Left ventricle myocardium superior (tissue), 1 donor: ENCODE measurements at regions not wholly inside any gene's neighbourhood (a gene's known extent, or its start where the extent isn't known, plus 50 kb on each side); places are given as distances from the start of the nearest gene placed in this dataset.
A peak's percentile ranks its signal among the peaks of the same experiment; 100 is the strongest.
"Not testable (repeated sequence)": the region's sequence is repeated elsewhere in the genome, so short reads cannot be mapped to it uniquely, and the experiment has no call there.

Experiments used
- ATAC-seq: fragments of 200-7000 bp; cut with Tn5 transposase; one replicate; pipeline ENCODE4 v1.9.1; 2020; ENCODE audit warnings: mild to moderate bottlenecking, moderate library complexity
- DNase-seq: peaks from one replicate; pipeline ENCODE4 v3.0.0-alpha.2; 2020
- intact Hi-C: fragments of 100-400 bp; cut with micrococcal nuclease; formaldehyde crosslinking; loops from one replicate; pipeline ENCODE4 v1.11.0; 2022
- donor health status: DM: no; HTN: yes; CAD: no; lungs with severe emphysema.

DNA sequence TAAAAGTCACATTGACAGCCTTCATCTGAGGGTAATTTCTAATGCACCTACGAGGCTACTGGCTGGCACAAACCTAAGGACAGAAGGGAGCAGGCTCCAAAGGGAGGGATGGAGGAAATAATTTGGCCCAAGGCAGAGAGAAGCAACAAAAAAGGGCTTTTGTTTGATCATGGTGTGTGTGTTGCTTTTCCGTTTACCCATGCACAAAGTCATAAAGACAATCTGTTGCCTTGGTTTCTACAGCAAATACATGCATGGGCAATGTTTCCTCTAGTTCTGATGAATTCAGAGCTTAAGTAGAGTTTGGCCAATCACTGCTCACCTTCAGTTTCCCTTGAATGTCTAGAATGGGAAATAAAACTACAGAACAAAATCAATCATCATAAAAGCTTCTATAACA is 262.5 kb upstream of the CAND1 start:
- ATAC-seq (no peak), DNase-seq (no peak)
- intact Hi-C loops = no loop called here

GRCh38 chr12:67014642-67015041 is 254.5 kb upstream of the CAND1 start:
- DNase-seq = no peak
- no peak for ATAC-seq
- intact Hi-C loops = no loop called here

GRCh38 chr12:67018105-67018504 is 251.1 kb upstream of the CAND1 start:
- intact Hi-C loops = no loop called here
- DNase-seq (no peak), ATAC-seq (no peak)

GRCh38 chr12:67019070-67019469 is 250.1 kb upstream of the CAND1 start:
- ATAC-seq = no peak
- intact Hi-C loops = no loop called here
- DNase-seq = no peak

- no peak for ATAC-seq
- no peak for DNase-seq
- intact Hi-C loops = no loop called here
Measured at GRCh38 chr12:67025543-67026114, 243.5 kb upstream of the CAND1 start.

- no peak for ATAC-seq
- intact Hi-C loops = no loop called here
- no peak for DNase-seq
Measured at GRCh38 chr12:67026487-67027246, 242.5 kb upstream of the CAND1 start.

GRCh38 chr12:67028529-67028928 is 240.6 kb upstream of the CAND1 start:
- DNase-seq (no peak), ATAC-seq (no peak)
- intact Hi-C loops = no loop called here

GRCh38 chr12:67034110-67034879 is 234.9 kb upstream of the CAND1 start:
- DNase-seq (no peak), ATAC-seq (no peak)
- intact Hi-C loops = no loop called here

- DNase-seq (no peak), ATAC-seq (no peak)
- intact Hi-C loops = no loop called here
Measured at GRCh38 chr12:67035121-67035520, 234.0 kb upstream of the CAND1 start.

DNA sequence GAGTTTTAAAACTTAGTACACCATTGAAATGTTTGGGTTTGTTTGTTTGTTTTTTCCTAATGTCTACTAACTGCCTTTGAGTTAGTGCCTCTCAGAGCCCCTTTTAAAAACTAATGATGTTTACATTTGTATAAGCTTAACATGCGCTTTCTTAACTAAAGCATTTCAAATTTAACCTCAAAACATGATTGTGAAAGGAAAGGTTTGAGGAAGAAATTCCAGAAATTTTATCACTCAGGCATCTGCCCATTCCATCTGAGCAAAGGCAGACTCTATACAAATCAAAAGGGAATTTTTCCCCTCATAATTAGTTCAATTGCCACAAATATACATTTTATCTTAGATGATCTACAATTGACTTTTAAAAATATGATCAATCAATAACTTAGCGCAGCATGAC is 230.7 kb upstream of the CAND1 start:
- intact Hi-C loops = no loop called here
- no peak for DNase-seq
- ATAC-seq = no peak

GRCh38 chr12:67039995-67040860 is 228.9 kb upstream of the CAND1 start:
- ATAC-seq = no peak
- intact Hi-C loops = no loop called here
- no peak for DNase-seq

- DNase-seq (no peak), ATAC-seq (no peak)
Measured at GRCh38 chr12:67040861-67041137, 228.4 kb upstream of the CAND1 start.

GRCh38 chr12:67042697-67043131 is 226.4 kb upstream of the CAND1 start:
- DNase-seq (no peak), ATAC-seq (peak; percentile 68)
- intact Hi-C loops = no loop called here

More at GRCh38 chr12:67040861-67041137, 228.4 kb upstream of the CAND1 start:
- intact Hi-C loops = no loop called here

- intact Hi-C loops = no loop called here
- no peak for DNase-seq
- no peak for ATAC-seq
Measured at GRCh38 chr12:67043771-67044170, 225.4 kb upstream of the CAND1 start.

DNA sequence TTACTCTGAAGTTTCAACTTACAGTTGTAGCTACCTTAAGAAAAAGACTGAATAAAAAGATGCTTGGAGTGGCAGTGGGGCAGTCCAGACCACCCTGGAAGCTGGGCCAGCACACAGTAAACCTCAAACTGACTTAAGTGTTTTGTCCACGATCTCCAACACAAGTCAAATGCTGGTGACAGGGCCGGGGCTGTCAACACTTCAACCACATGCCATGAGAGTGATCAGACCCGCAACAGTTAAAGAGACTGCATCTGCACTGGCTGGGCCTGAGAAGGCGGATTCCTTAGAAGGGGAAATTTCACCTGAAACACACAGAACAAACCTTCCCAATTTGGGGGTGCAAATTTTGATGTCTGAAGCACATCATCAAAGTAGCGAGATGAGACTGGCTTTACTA is 223.5 kb upstream of the CAND1 start:
- ATAC-seq (no peak), DNase-seq (no peak)
- intact Hi-C loops = no loop called here

DNA sequence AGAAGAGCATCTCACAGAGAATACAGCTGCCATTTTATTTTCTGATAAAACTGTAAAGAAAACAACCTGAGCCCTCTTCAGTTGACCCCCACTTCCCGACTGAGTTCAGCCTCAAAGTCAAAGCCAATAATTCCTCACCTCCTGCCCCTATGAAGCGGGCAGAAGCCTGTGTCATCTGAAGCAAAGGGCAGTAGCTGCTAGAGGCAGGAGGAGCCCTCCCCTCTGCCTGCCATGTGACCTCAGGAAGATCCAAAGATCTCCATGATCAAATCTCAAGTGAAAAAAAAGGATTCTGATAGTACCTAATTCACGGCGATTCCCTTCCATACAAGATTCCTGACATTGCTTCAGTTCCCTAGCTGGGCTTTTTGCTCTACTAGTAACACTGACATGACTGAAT is 223.1 kb upstream of the CAND1 start:
- intact Hi-C loops = no loop called here
- no peak for DNase-seq
- ATAC-seq = no peak

DNA sequence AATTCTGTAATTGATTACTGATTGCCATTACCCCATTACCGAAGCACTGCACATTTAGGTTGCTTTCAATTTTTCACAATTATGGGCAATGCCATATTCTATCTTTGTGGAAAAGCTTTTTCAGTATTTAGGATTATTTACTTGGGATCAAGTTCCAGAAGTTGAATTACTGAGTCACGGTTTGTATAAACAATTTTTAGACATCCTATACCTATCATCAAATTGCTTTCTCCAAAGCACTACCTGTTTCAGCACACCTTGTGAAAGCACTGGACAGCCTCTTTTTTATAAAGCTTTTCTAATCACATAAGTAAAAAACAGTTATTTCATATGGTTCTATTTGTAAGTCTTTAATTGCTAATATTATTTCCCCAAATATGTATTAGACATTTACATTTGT is 221.5 kb upstream of the CAND1 start:
- no peak for DNase-seq
- intact Hi-C loops = no loop called here
- no peak for ATAC-seq

DNA sequence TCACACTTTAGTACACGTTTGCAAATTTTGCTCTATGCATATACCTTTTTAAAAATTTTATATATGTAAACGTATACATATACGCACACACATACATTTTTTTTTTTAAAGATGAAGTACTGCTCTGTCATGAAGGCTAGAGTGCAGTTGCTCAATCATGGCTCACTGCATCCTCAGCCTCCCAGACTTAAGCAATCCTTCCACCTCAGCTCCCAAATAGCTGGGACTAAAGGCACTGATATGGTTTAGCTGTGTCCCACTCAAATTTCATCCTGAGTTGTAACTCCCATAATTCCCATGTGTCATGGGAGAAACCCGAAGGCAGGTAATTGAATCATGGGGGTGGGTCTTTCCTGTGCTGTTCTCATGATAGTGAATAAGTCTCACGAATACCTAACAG is 220.8 kb upstream of the CAND1 start:
- intact Hi-C loops = no loop called here
- ATAC-seq (no peak), DNase-seq (no peak)

GRCh38 chr12:67049199-67049598 is 220.0 kb upstream of the CAND1 start:
- intact Hi-C loops, DNase-seq, ATAC-seq: not testable (repeated sequence)

DNA sequence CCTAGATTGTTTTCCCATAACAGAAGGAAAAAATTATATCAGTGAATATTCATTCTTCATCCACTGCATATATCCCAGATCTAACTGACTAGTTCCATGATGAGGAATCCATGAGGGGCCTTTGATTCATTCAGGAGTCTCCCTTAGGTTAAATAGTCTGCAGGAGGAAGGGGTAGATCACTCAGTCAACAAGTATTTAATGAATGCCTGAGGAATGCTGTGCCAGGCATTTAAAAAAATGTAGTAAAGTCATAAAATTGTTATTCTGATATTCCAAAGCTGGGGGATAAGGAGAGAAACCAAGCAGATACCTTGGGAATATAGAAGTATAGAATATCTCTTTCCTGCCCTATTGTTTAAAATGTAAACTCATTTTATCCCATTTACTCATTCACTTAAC is 216.2 kb upstream of the CAND1 start:
- DNase-seq (no peak), ATAC-seq (no peak)
- intact Hi-C loops = no loop called here
